SW 1271 (cell line): ENCODE measurements at regions not wholly inside any gene's neighbourhood (a gene's known extent, or its start where the extent isn't known, plus 50 kb on each side); places are given as distances from the start of the nearest gene placed in this dataset.
"Not testable (repeated sequence)": the region's sequence is repeated elsewhere in the genome, so short reads cannot be mapped to it uniquely, and the experiment has no call there.

ENCODE experiments used
- DNase-seq, 2 experiments: peaks; one replicate each; lab custom pipeline; 2025; lab: John Stamatoyannopoulos, UW

GRCh38 chr2:84052043-84052442 lies 407.0 kb downstream of the SUCLG1 start:
- DNase-seq = no peak

GRCh38 chr2:84048964-84049363 lies 410.1 kb downstream of the SUCLG1 start:
- DNase-seq = no peak

- DNase-seq = no peak
Observed at GRCh38 chr2:84041506-84041905, 417.6 kb downstream of the SUCLG1 start.

- DNase-seq = no peak
Observed at GRCh38 chr2:84040281-84040680, 418.8 kb downstream of the SUCLG1 start.

- no peak for DNase-seq
Observed at GRCh38 chr2:84038866-84039265, 420.2 kb downstream of the SUCLG1 start.

- no peak for DNase-seq
Observed at GRCh38 chr2:84033347-84033974, 425.6 kb downstream of the SUCLG1 start.

GRCh38 chr2:84031312-84032050 lies 427.6 kb downstream of the SUCLG1 start:
- no peak for DNase-seq

- no peak for DNase-seq
Observed at GRCh38 chr2:84029903-84030575, 429.0 kb downstream of the SUCLG1 start.

- no peak for DNase-seq
Observed at GRCh38 chr2:84026818-84027217, 432.3 kb downstream of the SUCLG1 start.

GRCh38 chr2:84022810-84023431 lies 436.2 kb downstream of the SUCLG1 start:
- DNase-seq = peak; percentile 4 to 48

GRCh38 chr2:84017010-84017409 lies 442.1 kb downstream of the SUCLG1 start:
- no peak for DNase-seq

GRCh38 chr2:84016183-84016582 lies 442.9 kb downstream of the SUCLG1 start:
- no peak for DNase-seq

- no peak for DNase-seq
Observed at GRCh38 chr2:83997889-83998288, 461.2 kb downstream of the SUCLG1 start.

GRCh38 chr2:83994633-83995179 lies 464.4 kb downstream of the SUCLG1 start:
- no peak for DNase-seq

GRCh38 chr2:83993873-83994632 lies 465.0 kb downstream of the SUCLG1 start:
- DNase-seq = no peak

- no peak for DNase-seq
Observed at GRCh38 chr2:83991992-83992391, 467.1 kb downstream of the SUCLG1 start.

GRCh38 chr2:83990636-83991035 lies 468.4 kb downstream of the SUCLG1 start:
- no peak for DNase-seq

- DNase-seq = not testable (repeated sequence)
Observed at GRCh38 chr2:83976628-83977027, 482.5 kb downstream of the SUCLG1 start.

GRCh38 chr2:83972128-83972527 lies 487.0 kb downstream of the SUCLG1 start:
- no peak for DNase-seq

GRCh38 chr2:83971547-83971946 lies 487.5 kb downstream of the SUCLG1 start:
- no peak for DNase-seq

- DNase-seq = no peak
Observed at GRCh38 chr2:83970217-83970929, 488.7 kb downstream of the SUCLG1 start.
